ENCODE measurements at regions not wholly inside any gene's neighbourhood (a gene's known extent, or its start where the extent isn't known, plus 50 kb on each side); places are given as distances from the start of the nearest gene placed in this dataset.

DNA sequence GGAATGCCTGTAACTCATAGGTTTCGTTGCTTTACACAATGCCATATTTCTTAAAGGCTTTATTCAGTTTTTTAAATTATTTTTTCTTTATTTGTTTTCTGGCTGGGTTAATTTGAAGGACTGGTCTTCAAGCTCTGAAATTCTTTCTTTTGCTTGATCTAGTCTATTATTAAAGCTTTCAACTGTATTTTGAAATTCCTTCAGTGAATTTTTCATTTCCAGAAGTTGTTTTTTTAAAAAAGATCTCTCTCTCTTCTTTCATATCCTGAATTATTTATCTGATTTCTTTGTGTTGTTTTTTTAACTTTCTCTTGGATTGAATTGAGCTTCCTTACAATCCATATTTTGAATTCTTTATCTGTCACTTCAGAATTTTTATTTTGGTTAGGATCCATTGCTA is 239.9 kb upstream of the CTAGE1 start:
- no peak overlapping the region for H3K27ac ChIP-seq
- H3K4me1 ChIP-seq, result no peaks in the 10 kb centered on the region
- peaks cover 14% of the 10 kb centered on the region for H3K9me3 ChIP-seq
- intact Hi-C loops (cut with DNase I), result no loop called here
- TF ChIP-seq, protein P1, sequence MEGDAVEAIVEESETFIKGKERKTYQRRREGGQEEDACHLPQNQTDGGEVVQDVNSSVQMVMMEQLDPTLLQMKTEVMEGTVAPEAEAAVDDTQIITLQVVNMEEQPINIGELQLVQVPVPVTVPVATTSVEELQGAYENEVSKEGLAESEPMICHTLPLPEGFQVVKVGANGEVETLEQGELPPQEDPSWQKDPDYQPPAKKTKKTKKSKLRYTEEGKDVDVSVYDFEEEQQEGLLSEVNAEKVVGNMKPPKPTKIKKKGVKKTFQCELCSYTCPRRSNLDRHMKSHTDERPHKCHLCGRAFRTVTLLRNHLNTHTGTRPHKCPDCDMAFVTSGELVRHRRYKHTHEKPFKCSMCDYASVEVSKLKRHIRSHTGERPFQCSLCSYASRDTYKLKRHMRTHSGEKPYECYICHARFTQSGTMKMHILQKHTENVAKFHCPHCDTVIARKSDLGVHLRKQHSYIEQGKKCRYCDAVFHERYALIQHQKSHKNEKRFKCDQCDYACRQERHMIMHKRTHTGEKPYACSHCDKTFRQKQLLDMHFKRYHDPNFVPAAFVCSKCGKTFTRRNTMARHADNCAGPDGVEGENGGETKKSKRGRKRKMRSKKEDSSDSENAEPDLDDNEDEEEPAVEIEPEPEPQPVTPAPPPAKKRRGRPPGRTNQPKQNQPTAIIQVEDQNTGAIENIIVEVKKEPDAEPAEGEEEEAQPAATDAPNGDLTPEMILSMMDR (IDR thresholded peaks at IDR 0.05), result no peak
- H3K4me3 ChIP-seq, result no peak overlapping the region
- no peaks in the 10 kb centered on the region for H3K36me3 ChIP-seq
- DNase-seq (no peak), ATAC-seq (no peak)
- H3K27me3 ChIP-seq (ENCODE audit: low read depth), result no peaks in the 10 kb centered on the region

DNA sequence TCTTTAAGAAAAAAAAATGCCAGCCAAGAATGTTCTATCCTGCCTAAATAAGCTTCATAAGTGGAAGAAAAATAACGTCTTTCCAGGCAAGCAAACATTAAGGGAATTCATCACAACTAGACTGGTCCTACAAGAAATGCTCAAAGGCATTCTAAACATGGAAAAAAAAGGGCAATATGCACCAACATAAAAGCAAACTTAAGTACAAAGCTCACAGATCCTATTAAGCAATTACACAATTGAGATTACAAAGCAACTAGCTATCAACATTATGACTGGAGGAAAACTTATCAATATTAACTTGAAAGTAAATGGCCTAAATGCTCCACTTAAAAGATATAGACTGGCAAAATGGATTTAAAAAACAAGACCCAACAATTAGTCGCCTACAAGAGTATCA is 240.6 kb upstream of the CTAGE1 start:
- no peaks in the 10 kb centered on the region for H3K36me3 ChIP-seq

DNA sequence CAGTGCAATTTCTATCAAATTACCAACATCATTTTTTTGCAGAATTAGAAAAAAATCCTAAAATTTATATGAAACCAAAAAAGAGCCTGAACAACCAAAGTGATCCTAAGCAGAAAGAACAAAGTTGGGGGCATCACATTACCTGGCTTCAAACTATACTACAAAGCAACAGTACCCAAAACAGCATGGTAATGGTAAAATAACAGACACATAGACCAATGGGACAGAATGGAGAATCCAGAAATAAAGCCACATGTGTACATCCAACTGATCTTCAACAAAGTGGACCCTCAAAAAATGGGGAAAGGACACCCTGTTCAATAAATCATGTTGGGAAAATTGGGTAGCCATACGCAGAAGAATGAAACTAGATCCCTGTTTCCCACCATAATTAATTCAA is 245.7 kb upstream of the CTAGE1 start:
- TF ChIP-seq, protein P1 (IDR thresholded peaks at IDR 0.05), result no peak
- Histone ChIP-seq H3K36me3 (no peaks in the 10 kb centered on the region), H3K9me3 (peaks cover 11% of the 10 kb centered on the region), H3K4me3 (no peak overlapping the region), H3K4me1 (no peaks in the 10 kb centered on the region), H3K27ac (no peak overlapping the region), H3K27me3 (ENCODE audit: low read depth) (no peaks in the 10 kb centered on the region)
- DNase-seq (no peak), ATAC-seq (no peak)
- intact Hi-C loops (cut with DNase I), result no loop called here

More for the DNA sequence above, 240.6 kb upstream of the CTAGE1 start:
- ATAC-seq (no peak), DNase-seq (no peak)
- TF ChIP-seq, protein P1 (IDR thresholded peaks at IDR 0.05), result no peak
- H3K27me3 ChIP-seq (ENCODE audit: low read depth), result no peaks in the 10 kb centered on the region
- H3K27ac ChIP-seq, result no peak overlapping the region
- intact Hi-C loops (cut with DNase I), result no loop called here
- H3K4me3 ChIP-seq, result no peak overlapping the region
- H3K9me3 ChIP-seq, result peaks cover 17% of the 10 kb centered on the region
- no peaks in the 10 kb centered on the region for H3K4me1 ChIP-seq

DNA sequence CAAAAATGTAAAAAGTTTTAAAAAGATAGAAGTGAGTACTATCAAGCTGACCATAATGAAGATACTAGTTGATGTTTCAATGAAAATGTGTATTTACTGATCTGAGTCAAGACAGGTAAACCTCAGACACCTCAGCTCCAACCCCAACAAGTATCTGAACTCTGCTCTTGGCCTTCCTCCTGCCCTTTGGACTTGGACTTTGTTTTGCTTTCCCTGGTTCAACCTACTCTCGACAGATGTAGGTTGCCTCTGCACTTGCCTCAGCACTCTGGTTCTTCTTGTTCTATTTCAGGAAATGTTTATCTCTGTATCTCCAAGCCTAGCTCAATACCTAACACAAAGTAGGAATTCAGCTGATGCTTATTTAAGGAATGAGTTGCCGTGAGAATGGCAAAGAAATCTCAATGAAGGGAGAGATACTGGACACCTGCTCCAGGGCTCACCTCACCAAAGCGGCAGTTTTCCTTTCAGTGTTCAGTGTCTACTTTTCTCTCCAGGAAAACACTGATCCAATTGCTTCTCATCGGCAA is 248.8 kb upstream of the CTAGE1 start:
- intact Hi-C loops (cut with DNase I), result no loop called here
- DNase-seq (no peak), ATAC-seq (no peak)
- Histone ChIP-seq H3K27ac (no peak overlapping the region), H3K27me3 (ENCODE audit: low read depth) (no peaks in the 10 kb centered on the region), H3K9me3 (peaks cover 9% of the 10 kb centered on the region), H3K36me3 (no peaks in the 10 kb centered on the region), H3K4me3 (no peak overlapping the region), H3K4me1 (no peaks in the 10 kb centered on the region)
- TF ChIP-seq, protein P1 (IDR thresholded peaks at IDR 0.05), result no peak

DNA sequence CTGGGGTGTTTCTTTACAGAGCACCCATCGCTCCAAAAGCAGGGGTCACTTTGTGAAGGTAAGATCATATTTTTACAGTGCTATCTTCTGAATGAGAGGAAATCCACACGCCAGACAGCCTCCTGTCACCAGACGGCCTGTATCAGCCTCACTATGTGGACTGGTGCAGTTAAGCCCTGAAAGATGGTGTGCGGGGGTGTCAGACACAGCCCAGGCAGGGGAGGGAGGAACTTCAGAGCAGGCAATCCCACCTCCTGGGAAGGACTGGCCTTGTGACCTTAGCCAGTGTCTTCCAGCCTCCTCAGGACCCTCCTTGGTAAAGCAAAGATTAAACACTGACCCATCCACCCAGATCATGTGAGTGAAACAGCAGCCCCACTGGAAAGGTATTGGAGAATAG is 249.4 kb upstream of the CTAGE1 start:
- Histone ChIP-seq H3K36me3 (no peaks in the 10 kb centered on the region), H3K4me3 (no peak overlapping the region), H3K4me1 (no peaks in the 10 kb centered on the region), H3K27me3 (ENCODE audit: low read depth) (no peaks in the 10 kb centered on the region), H3K27ac (no peak overlapping the region), H3K9me3 (peaks cover 9% of the 10 kb centered on the region)
- TF ChIP-seq, protein P1 (IDR thresholded peaks at IDR 0.05), result no peak
- DNase-seq (no peak), ATAC-seq (peak in 1 of 2 donors; percentile 43)
- intact Hi-C loops (cut with DNase I), result no loop called here
